ENCODE measurements at regions not wholly inside any gene's neighbourhood (a gene's known extent, or its start where the extent isn't known, plus 50 kb on each side); places are given as distances from the start of the nearest gene placed in this dataset.
"Not testable (repeated sequence)": the region's sequence is repeated elsewhere in the genome, so short reads cannot be mapped to it uniquely, and the experiment has no call there.

DNA sequence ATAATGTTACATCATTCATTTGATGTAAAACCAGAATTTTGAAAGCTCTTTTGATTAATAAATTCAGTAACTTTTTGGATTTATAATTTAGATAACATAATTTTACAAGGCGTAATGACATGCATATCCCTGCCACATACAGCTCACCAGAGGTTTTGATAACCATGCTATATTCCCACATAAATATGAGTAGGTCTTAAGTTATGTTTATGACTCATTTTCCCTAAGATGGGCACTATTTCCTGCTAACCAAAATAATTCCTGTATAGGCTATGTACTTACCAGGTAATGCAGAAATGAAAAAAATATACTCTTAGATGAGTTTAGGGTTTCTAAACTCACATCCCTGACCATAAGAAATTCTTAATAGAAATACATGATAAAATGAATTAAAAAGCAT is 93.9 kb upstream of the EDIL3 start:
- H3K4me1 Mint-ChIP-seq: no peaks in the 10 kb centered on the region

DNA sequence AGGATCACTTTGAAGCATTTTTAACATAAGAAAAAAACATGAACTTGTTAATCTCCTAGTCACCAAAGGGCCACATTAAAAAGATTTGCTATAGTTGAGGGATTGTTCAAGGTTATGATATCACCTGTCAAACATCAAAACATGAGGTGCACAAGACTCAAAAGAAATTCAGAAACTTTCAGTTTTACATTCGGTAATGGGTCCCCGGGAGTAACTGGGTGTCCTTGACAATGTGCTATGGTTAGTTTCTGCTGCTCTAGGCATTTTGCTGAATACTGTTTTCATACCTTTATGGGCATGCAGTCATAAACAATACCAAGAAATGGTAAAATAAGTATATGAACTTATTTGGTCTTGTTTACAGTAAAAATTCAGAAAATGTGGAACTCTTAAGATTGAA is 92.8 kb upstream of the EDIL3 start:
- no peaks in the 10 kb centered on the region for H3K27me3 Mint-ChIP-seq
- no peaks in the 10 kb centered on the region for H3K36me3 Mint-ChIP-seq
- H3K27ac Mint-ChIP-seq: no peak overlapping the region
- H3K4me1 Mint-ChIP-seq: no peaks in the 10 kb centered on the region
- peaks cover 0 to 6% (median 5%) of the 10 kb centered on the region in 3 donors for H3K9me3 Mint-ChIP-seq
- H3K4me3 Mint-ChIP-seq: no peak overlapping the region

More for the DNA sequence above, 93.9 kb upstream of the EDIL3 start:
- H3K27ac Mint-ChIP-seq: no peak overlapping the region
- H3K36me3 Mint-ChIP-seq: peaks cover 2% of the 10 kb centered on the region
- H3K27me3 Mint-ChIP-seq: no peaks in the 10 kb centered on the region
- peaks cover 0 to 4% (median 3%) of the 10 kb centered on the region in 3 donors for H3K9me3 Mint-ChIP-seq
- no peak overlapping the region for H3K4me3 Mint-ChIP-seq

DNA sequence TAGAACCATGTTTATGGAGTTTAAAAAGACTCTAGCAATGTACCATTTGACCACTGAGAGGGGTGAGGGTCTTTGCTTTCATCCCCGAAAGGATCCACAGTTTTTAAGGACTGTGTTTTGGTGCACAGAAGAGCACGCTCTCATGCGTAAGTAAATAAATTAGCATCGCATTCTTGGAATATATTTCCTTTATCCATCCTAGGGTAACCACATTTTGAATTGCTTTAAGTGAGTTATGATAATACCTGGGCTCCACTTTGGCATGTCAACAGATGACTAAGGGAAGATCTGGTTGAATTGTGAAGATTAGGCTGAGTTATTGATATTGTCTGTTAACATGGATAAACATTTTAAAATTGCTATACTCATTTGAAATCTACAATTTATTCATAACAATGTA is 89.4 kb upstream of the EDIL3 start:
- Mint-ChIP-seq H3K4me3 (no peak overlapping the region), H3K27ac (no peak overlapping the region), H3K9me3 (peaks cover 0 to 16% (median 6%) of the 10 kb centered on the region in 3 donors), H3K4me1 (no peaks in the 10 kb centered on the region), H3K36me3 (no peaks in the 10 kb centered on the region), H3K27me3 (no peaks in the 10 kb centered on the region)

DNA sequence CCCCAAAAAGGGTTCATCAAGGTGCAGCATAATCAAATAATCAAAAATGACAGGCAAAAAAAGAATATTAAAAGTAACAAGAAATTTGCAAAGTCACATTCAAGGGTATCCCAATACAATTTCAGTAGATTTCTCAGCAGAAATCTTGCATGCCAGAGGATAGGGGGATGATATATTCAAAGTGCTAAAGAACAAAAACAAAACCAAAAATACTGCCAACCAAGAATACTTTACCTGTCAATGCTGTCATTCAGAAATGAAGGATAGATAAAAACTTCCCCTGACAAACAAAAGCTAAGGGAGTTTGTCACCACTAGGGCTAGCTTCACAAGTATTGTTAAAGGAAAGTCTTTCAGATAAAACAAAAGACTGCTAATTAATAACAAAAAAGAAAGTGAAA is 68.7 kb upstream of the EDIL3 start:
- Mint-ChIP-seq H3K9me3 (peaks cover 4 to 11% (median 6%) of the 10 kb centered on the region in 3 donors), H3K27me3 (no peaks in the 10 kb centered on the region), H3K36me3 (peaks cover 2% of the 10 kb centered on the region), H3K27ac (no peak overlapping the region), H3K4me1 (no peaks in the 10 kb centered on the region), H3K4me3 (no peak overlapping the region)

- Mint-ChIP-seq H3K36me3 (peaks cover 2% of the 10 kb centered on the region), H3K4me3 (no peak overlapping the region), H3K27me3 (no peaks in the 10 kb centered on the region), H3K9me3 (peaks cover 7 to 11% (median 7%) of the 10 kb centered on the region in 3 donors), H3K4me1 (no peaks in the 10 kb centered on the region), H3K27ac (no peak overlapping the region)
Observed at GRCh38 chr5:84450617-84451414, 66.1 kb upstream of the EDIL3 start.

- no peaks in the 10 kb centered on the region for H3K36me3 Mint-ChIP-seq
- no peak overlapping the region for H3K27ac Mint-ChIP-seq
- H3K9me3 Mint-ChIP-seq: peaks cover 3 to 9% (median 4%) of the 10 kb centered on the region in 3 donors
- no peaks in the 10 kb centered on the region for H3K4me1 Mint-ChIP-seq
- H3K4me3 Mint-ChIP-seq: no peak overlapping the region
- H3K27me3 Mint-ChIP-seq: no peaks in the 10 kb centered on the region
Observed at GRCh38 chr5:84445049-84445685, 60.5 kb upstream of the EDIL3 start.

DNA sequence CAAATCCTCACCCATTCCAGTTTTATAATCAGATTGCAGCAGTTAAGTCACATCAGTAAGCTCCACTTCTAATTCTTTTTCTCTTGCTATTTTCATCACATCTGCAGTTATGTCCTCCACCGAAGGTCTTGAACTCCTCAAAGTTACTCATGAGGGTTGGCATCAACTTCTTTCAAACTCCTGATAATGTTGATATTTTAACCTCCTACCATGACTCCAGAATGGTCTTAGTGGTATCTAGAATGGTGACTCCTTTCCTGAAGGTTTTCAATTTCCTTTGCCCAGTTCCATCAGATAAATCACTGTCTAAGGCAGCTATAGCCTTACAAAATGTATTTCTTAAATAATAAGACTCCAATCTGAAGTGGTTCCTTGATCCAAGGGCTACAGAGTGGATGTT is 53.8 kb upstream of the EDIL3 start:
- Mint-ChIP-seq H3K27ac (no peak overlapping the region), H3K27me3 (no peaks in the 10 kb centered on the region)

GRCh38 chr5:84437673-84438315 is 53.1 kb upstream of the EDIL3 start:
- no peak overlapping the region for H3K4me3 Mint-ChIP-seq
- no peaks in the 10 kb centered on the region for H3K4me1 Mint-ChIP-seq
- H3K9me3 Mint-ChIP-seq: peaks cover 0 to 6% (median 4%) of the 10 kb centered on the region in 3 donors
- no peaks in the 10 kb centered on the region for H3K36me3 Mint-ChIP-seq
- no peak overlapping the region for H3K27ac Mint-ChIP-seq
- no peaks in the 10 kb centered on the region for H3K27me3 Mint-ChIP-seq

More for the DNA sequence above, 53.8 kb upstream of the EDIL3 start:
- Mint-ChIP-seq H3K4me1 (no peaks in the 10 kb centered on the region), H3K4me3 (no peak overlapping the region), H3K36me3 (no peaks in the 10 kb centered on the region), H3K9me3 (peaks cover 0 to 5% (median 4%) of the 10 kb centered on the region in 3 donors)

DNA sequence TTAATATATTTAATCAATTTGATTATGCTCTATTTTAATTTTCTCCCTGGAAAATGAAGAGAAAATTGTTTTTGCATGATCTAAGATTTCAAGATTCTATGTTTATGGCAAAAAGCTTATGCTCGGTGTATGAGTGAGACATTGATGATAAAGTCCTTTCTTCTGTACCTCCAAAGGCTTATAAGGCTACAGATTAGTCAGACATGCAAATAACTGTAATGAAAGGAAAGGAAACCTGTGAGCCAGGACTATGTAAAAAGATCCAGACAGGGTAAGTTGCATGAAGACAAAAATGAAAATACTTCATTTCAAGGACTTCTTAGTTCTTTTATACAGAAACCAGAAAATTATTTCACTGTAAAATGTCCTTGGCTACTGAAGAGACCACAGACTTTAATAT is 52.2 kb upstream of the EDIL3 start:
- Mint-ChIP-seq H3K9me3 (peaks cover 0 to 4% (median 3%) of the 10 kb centered on the region in 3 donors), H3K27ac (no peak overlapping the region), H3K4me3 (no peak overlapping the region), H3K27me3 (no peaks in the 10 kb centered on the region), H3K4me1 (no peaks in the 10 kb centered on the region), H3K36me3 (no peaks in the 10 kb centered on the region)

GRCh38 chr5:84435861-84436346 is 51.2 kb upstream of the EDIL3 start:
- H3K4me1 Mint-ChIP-seq, H3K9me3 Mint-ChIP-seq, H3K27me3 Mint-ChIP-seq, H3K36me3 Mint-ChIP-seq, H3K27ac Mint-ChIP-seq, H3K4me3 Mint-ChIP-seq: not testable (repeated sequence)
